A673 (cell line): ENCODE measurements at regions not wholly inside any gene's neighbourhood (a gene's known extent, or its start where the extent isn't known, plus 50 kb on each side); places are given as distances from the start of the nearest gene placed in this dataset.
"Not testable (repeated sequence)": the region's sequence is repeated elsewhere in the genome, so short reads cannot be mapped to it uniquely, and the experiment has no call there.

Experiments
- BruUV-seq: library from RNA; stranded (reverse); fragments of 400-500 nt; replicated peaks from 2 replicates; lab custom pipeline; 2021; lab: Mats Ljungman, UMichigan
- CTCF ChIA-PET: fragments of 300-600 bp; sonication (Branson Sonifier 250); formaldehyde crosslinking; loops from one replicate; lab custom pipeline; 2022; ENCODE audit warnings: antibody characterized with exemption; lab: Charles Lee
- POLR2A ChIA-PET: fragments of 300-600 bp; sonication (Branson Sonifier 250); formaldehyde crosslinking; loops from one replicate; lab custom pipeline; 2022; ENCODE audit warnings: antibody characterized with exemption; ENCODE audit not compliant: low non-redundant PET; lab: Charles Lee
- DNase-seq: peaks from one replicate; pipeline ENCODE4 v3.0.0-alpha.2; 2015; ENCODE audit warnings: low spot score
- H3K27ac ChIP-seq: fragments of 200-600 bp; sonication (generic); 2 replicates; pipeline ENCODE4 v1.5.1; 2016; ENCODE audit warnings: mixed run types, low read depth, mild to moderate bottlenecking, mixed read lengths, antibody characterized with exemption, low read length; ENCODE audit not compliant: poor library complexity, severe bottlenecking
- H3K27me3 ChIP-seq: fragments of 200-600 bp; sonication (generic); replicated peaks from 2 replicates; pipeline ENCODE4 v1.6.1; 2017; ENCODE audit warnings: mixed run types, low read depth, mild to moderate bottlenecking, mixed read lengths, antibody characterized with exemption, low read length; ENCODE audit not compliant: insufficient read depth, poor library complexity
- H3K36me3 ChIP-seq: fragments of 200-600 bp; sonication (generic); 2 replicates; pipeline ENCODE4 v1.6.1; 2016; ENCODE audit warnings: mixed run types, mild to moderate bottlenecking, mixed read lengths, antibody characterized with exemption, low read length; ENCODE audit not compliant: insufficient read depth, poor library complexity, severe bottlenecking
- H3K4me1 ChIP-seq: fragments of 200-600 bp; sonication (generic); 2 replicates; pipeline ENCODE4 v1.6.1; 2017; ENCODE audit warnings: mixed run types, mild to moderate bottlenecking, mixed read lengths, antibody characterized with exemption, low read length; ENCODE audit not compliant: insufficient read depth, poor library complexity, severe bottlenecking
- H3K4me3 ChIP-seq: fragments of 200-600 bp; sonication (generic); 2 replicates; pipeline ENCODE4 v1.5.1; 2016; ENCODE audit warnings: low read depth, mixed run types, mild to moderate bottlenecking, mixed read lengths, low read length; ENCODE audit not compliant: poor library complexity, severe bottlenecking
- H3K9me3 ChIP-seq: fragments of 200-600 bp; sonication (generic); 2 replicates; pipeline ENCODE4 v1.6.1; 2016; ENCODE audit warnings: mixed run types, low read depth, mild to moderate bottlenecking, mixed read lengths, antibody characterized with exemption, low read length; ENCODE audit not compliant: poor library complexity, severe bottlenecking
- EZH2 ChIP-seq: fragments of 200-600 bp; sonication (generic); IDR thresholded peaks from 2 replicates; pipeline ENCODE4 v1.6.1; 2017; ENCODE audit warnings: borderline replicate concordance, low read depth, mild to moderate bottlenecking, mixed read lengths, antibody characterized with exemption, low read length; ENCODE audit not compliant: poor library complexity, severe bottlenecking
- intact Hi-C: fragments of 100-400 bp; cut with micrococcal nuclease; formaldehyde crosslinking; loops from one replicate; pipeline ENCODE4 v1.10.0; 2022; ENCODE audit not compliant: unreplicated experiment
- TF ChIP-seq, protein P1 (sequence below): fragments of 300-800, 200-600 bp; sonication (generic); conservative IDR thresholded peaks from 2 replicates; pipeline ENCODE4 v1.5.1; 2017; ENCODE audit warnings: low read depth, mild to moderate bottlenecking, antibody characterized with exemption, low read length, moderate library complexity, mixed read lengths

DNA sequence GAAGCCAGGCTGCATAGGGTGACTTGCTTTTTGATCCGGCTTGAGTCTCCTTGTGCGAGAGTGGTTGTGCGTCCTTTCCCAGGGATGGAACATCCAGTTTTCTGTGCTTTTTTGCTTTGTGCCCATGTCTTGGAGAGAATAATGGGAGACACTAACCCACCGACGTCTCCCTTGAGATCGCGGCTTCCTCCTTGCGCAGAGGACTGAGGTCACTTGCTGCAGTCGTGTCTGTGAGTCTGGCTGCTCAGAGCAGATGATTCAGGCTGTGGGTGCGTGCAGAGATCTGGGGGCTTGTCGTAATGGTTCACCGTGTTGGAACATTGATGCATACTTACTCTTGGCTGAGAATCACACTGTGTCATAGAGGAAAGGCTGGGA is 164.5 kb upstream of the CACNA1E start:
- DNase-seq: no peak
- POLR2A ChIA-PET: no interaction called here
- TF ChIP-seq, protein P1, sequence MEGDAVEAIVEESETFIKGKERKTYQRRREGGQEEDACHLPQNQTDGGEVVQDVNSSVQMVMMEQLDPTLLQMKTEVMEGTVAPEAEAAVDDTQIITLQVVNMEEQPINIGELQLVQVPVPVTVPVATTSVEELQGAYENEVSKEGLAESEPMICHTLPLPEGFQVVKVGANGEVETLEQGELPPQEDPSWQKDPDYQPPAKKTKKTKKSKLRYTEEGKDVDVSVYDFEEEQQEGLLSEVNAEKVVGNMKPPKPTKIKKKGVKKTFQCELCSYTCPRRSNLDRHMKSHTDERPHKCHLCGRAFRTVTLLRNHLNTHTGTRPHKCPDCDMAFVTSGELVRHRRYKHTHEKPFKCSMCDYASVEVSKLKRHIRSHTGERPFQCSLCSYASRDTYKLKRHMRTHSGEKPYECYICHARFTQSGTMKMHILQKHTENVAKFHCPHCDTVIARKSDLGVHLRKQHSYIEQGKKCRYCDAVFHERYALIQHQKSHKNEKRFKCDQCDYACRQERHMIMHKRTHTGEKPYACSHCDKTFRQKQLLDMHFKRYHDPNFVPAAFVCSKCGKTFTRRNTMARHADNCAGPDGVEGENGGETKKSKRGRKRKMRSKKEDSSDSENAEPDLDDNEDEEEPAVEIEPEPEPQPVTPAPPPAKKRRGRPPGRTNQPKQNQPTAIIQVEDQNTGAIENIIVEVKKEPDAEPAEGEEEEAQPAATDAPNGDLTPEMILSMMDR: no peak
- TF ChIP-seq EZH2: no peak
- no peaks in the 10 kb centered on the region for H3K36me3 ChIP-seq
- peaks cover 100% of the 10 kb centered on the region for H3K27me3 ChIP-seq
- H3K9me3 ChIP-seq: no peaks in the 10 kb centered on the region
- H3K27ac ChIP-seq: no peak overlapping the region
- BruUV-seq: no TSS peak
- H3K4me1 ChIP-seq: no peaks in the 10 kb centered on the region
- intact Hi-C loops: no loop called here
- no peak overlapping the region for H3K4me3 ChIP-seq
- CTCF ChIA-PET: no interaction called here

DNA sequence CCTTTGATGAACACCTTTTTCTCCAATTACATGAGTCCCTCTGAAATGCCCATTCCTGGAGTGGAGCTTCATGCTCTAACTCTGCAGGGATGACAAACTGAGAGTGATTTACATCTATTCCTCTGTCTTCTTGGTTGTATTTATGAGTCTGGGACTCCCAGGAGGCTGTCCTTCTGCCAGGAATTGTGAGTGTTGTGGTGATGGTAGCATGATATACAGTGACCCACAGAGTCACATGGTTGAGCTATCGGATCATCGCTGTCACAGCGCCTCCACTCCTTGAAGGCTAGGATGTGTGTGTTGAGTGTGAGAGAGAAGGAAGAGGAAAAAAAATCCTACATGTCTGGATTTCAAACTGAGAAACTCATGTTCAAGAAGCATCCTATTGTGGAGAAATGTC is 163.4 kb upstream of the CACNA1E start:
- no peak for DNase-seq
- no TSS peak for BruUV-seq

DNA sequence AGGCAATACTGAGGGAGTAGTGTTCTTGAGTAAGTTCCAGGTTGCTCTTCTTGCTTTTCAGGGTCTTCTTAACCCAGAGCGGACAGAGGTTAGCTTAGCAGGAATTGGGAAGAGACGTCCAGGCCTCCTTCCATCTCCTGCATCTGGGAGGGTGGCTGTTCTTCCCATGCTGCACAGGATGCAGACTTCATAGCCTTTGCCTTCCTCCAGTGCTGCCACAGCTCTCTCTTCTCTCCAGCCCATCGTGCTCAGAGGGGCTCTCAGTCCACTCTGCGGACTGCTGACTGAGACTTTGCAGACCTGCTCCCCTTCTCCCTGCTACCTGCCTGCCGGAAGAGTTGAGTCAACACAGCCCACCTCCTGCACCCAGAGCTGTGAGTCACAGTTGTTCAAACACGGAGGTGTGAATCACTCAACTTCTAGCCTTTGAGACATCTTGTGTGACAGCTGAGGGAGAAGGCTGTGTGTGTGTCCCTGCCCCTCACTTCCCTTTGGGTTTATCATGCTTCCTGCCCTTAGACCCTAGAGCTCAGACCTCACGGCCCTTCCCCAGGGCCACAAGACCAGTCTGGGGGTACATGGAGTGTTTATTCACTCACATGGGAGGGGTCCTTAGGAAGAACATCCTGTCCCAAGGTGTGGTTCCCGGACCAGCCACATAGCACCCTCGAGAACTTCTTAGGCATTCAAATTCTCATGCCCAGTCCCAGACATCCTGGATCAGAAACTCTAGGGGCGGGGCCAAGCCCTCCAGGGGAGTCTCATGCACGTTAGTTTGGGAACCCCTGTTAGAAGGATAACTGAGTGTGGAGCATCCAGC is 158.3 kb upstream of the CACNA1E start:
- no peaks in the 10 kb centered on the region for H3K36me3 ChIP-seq
- H3K27me3 ChIP-seq: peaks cover 50% of the 10 kb centered on the region
- DNase-seq: no peak
- no peak overlapping the region for H3K27ac ChIP-seq
- no peak overlapping the region for H3K4me3 ChIP-seq
- CTCF ChIA-PET: no interaction called here
- intact Hi-C loops: no loop called here
- no peaks in the 10 kb centered on the region for H3K9me3 ChIP-seq
- H3K4me1 ChIP-seq: no peaks in the 10 kb centered on the region
- POLR2A ChIA-PET: no interaction called here
- BruUV-seq: no TSS peak
- TF ChIP-seq EZH2: no peak
- TF ChIP-seq, protein P1: no peak

More for the DNA sequence above, 163.4 kb upstream of the CACNA1E start:
- Histone ChIP-seq H3K9me3 (no peaks in the 10 kb centered on the region), H3K27ac (no peak overlapping the region), H3K36me3 (no peaks in the 10 kb centered on the region), H3K4me1 (no peaks in the 10 kb centered on the region), H3K4me3 (no peak overlapping the region), H3K27me3 (peaks cover 100% of the 10 kb centered on the region)
- intact Hi-C loops: no loop called here
- POLR2A ChIA-PET: no interaction called here
- CTCF ChIA-PET: no interaction called here
- no peak for TF ChIP-seq EZH2
- TF ChIP-seq, protein P1: no peak

DNA sequence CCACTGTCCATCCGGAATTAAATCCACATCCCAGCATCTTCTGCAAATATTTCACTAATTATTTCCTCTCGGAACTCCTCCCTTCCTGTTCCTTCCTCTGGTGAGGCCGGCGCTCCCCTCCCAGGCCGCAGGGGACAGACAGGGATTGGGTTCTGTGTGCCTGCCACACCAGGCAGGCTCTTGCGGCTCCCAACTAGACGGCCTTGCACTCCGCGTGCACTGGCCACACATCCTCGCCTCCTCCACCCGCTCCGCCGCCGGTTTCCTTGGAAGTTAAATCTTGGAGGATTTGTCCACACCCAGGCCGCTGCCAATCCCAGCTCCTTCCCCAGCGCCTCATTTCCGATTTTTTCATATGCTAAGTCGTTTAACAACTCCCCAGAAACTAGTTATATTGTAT is 157.6 kb upstream of the CACNA1E start:
- CTCF ChIA-PET, DNase-seq: not testable (repeated sequence)

More for the DNA sequence above, 157.6 kb upstream of the CACNA1E start:
- peaks cover 47% of the 10 kb centered on the region for H3K27me3 ChIP-seq
- H3K27ac ChIP-seq, BruUV-seq, H3K4me3 ChIP-seq, H3K4me1 ChIP-seq, intact Hi-C loops, H3K9me3 ChIP-seq, H3K36me3 ChIP-seq, POLR2A ChIA-PET: not testable (repeated sequence)
